GM18519 (cell line): ENCODE measurements at regions not wholly inside any gene's neighbourhood (a gene's known extent, or its start where the extent isn't known, plus 50 kb on each side); places are given as distances from the start of the nearest gene placed in this dataset.
"Not testable (repeated sequence)": the region's sequence is repeated elsewhere in the genome, so short reads cannot be mapped to it uniquely, and the experiment has no call there.

ENCODE experiments used
- ATAC-seq: cut with Tn5 transposase; IDR thresholded peaks from one replicate; pipeline ENCODE4 v1.9.1; 2021; ENCODE audit warnings: mild to moderate bottlenecking, moderate library complexity; ENCODE audit not compliant: unreplicated experiment, low FRiP score

GRCh38 chr3:106068795-106069194 is 200.0 kb upstream of the CBLB start:
- no peak for ATAC-seq

- no peak for ATAC-seq
Observed at GRCh38 chr3:106070187-106070586, 201.4 kb upstream of the CBLB start.

DNA sequence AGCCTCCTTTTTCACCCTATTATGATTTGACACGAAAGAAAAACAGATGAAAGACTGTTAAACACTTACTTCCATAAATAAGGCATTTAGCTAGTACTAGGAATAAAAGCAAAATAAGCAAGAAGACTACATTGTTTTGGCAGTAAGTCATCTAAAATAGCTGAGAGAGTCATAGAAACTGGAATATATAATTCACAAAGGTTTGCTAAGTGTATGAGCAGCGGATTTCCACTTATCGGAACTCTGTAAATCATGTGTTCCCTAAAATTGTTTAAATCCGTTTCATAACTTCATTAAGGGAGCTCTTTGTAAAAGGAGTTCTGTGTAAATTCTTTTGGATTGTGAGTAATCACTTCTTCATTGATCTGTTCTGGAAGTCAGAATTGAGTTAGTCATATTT is 202.5 kb upstream of the CBLB start:
- no peak for ATAC-seq

DNA sequence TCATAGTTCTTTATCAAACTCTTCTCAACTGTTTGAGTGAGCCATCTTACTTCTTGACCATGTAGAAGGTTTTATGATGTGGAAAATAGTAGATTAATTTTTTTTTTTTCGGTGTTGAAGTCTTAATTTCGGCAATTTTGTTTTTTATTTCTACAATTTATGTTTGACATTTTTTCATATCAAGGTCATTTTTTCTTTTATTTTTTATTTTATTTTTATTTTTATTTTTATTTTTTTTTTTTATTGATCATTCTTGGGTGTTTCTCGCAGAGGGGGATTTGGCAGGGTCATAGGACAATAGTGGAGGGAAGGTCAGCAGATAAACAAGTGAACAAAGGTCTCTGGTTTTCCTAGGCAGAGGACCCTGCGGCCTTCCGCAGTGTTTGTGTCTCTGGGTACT is 203.8 kb upstream of the CBLB start:
- not testable (repeated sequence) for ATAC-seq

DNA sequence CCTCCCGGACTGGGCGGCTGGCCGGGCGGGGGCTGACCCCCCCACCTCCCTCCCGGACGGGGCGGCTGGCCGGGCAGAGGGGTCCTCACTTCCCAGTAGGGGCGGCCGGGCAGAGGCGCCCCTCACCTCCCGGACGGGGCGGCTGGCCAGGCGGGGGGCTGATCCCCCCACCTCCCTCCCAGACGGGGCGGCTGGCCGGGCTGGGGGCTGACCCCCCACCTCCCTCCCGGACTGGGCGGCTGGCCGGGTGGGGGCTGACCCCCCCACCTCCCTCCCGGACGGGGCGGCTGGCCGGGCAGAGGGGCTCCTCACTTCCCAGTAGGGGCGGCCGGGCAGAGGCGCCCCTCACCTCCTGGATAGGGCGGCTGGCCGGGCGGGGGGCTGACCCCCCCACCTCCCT is 205.0 kb upstream of the CBLB start:
- ATAC-seq: not testable (repeated sequence)

- not testable (repeated sequence) for ATAC-seq
Observed at GRCh38 chr3:106075731-106076130, 206.9 kb upstream of the CBLB start.

GRCh38 chr3:106078635-106079034 is 209.8 kb upstream of the CBLB start:
- no peak for ATAC-seq

DNA sequence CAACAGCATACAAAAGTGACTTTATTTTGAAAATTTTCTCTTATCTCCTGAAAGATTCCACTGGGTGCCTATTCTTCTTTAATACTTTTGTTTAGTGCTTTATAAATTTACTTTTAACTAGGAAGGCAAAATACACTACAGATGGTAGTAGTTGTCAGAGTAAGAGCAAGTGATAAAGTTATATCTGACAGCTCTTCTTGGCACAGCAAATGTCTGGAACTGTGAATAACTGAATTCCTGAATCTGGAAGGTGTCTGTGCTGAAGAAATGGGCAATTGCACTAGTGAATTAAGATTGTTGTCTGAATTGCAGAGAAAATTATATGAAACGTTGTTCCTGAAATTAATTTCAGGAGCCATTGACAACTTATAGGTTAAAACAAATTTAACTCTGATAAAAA is 213.8 kb upstream of the CBLB start:
- ATAC-seq: no peak

DNA sequence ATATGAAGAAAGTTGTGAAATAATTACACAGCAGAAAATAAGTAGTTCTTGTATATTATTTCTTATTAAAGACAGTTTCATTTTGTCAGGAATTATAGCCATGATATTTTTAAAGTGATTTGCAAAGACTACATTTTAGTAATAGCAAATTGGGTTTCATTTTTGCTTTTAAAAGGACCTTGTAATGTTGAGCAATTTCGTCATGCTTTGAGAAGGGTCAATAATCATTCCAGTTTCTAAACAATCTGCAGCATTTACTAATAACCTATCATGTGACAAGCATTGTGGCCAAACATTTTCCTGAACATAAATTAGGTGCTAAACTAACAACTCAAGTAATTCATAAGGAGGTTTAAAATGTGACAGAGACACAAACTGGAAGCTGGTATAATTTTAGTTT is 214.4 kb upstream of the CBLB start:
- ATAC-seq: no peak

- ATAC-seq: no peak
Observed at GRCh38 chr3:106083854-106084253, 215.0 kb upstream of the CBLB start.

DNA sequence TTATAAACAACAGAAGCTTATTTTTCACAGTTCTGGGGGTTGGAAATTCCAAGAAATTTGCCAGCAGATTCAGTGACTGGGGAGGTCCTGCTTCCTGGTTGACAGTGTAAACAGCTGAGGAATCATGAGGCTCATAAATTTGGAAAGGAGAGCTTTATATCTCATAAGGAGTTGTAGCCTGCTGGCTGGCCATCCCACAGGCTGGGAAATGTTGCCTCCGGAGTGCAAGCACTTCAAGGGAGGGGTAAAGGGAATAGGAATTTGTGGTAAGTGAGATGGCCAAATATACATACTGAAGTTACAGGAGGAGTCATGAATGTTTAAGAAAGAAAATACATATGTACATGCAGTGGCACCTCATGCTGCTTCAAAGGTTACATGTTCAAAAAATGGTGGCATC is 217.2 kb upstream of the CBLB start:
- ATAC-seq: no peak

DNA sequence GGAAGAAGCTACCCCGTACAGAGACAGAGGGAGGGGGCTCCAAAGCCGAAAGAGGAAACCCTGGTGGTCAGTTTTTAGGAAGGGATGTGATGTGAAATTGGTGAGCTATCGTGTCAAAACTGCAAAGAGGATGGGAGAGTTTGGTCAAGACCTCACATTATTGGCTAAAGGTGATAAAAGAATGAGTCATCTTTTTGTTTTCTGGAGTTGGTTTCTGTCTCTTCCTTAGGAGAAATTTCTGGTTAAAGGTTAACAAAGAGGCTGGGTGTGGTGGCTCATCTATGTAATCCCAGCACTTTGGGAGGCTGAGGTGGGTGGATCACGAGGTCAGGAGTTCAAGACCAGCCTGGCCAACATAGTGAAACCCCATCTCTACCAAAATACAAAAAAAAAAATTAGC is 217.8 kb upstream of the CBLB start:
- ATAC-seq: no peak

DNA sequence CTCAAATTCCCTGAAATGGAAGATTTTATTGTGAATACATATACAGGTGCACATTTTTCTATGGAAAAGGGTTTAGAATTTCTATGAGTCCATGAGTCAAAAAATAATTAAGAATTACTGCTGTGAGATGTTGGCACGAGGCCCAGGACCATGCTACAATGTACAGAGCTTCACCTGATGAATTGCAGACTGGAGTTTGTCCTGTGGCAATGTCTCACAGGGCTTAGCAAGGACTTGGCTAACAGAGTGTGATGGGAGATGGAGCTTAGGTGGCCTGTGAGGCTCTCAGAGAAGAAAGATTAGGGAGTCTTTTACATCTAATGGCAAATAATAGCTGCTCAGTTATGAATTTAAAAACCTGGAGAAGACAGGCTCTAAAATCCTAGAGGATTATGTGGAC is 219.5 kb upstream of the CBLB start:
- no peak for ATAC-seq

- no peak for ATAC-seq
Observed at GRCh38 chr3:106088899-106089298, 220.1 kb upstream of the CBLB start.

- no peak for ATAC-seq
Observed at GRCh38 chr3:106089806-106090205, 221.0 kb upstream of the CBLB start.

GRCh38 chr3:106092792-106093191 is 224.0 kb upstream of the CBLB start:
- ATAC-seq: no peak

DNA sequence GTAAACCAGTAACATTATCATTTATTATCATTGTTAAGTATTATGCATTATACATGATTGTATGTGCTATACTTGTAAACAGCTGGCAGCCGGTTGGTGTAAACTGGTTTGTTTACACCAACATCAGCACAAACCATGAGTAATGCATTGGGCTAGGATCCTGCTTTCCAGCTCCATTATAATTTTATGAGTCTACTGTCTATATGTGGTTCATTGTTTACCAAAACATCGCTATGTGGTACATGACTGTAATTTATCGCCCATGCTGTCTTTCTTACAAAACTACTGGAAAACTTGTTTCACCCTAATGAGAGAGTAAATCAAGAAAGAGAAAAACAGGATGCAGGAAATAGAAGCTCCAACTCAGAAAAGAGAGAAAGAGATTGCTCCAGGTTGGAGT is 224.8 kb upstream of the CBLB start:
- no peak for ATAC-seq

DNA sequence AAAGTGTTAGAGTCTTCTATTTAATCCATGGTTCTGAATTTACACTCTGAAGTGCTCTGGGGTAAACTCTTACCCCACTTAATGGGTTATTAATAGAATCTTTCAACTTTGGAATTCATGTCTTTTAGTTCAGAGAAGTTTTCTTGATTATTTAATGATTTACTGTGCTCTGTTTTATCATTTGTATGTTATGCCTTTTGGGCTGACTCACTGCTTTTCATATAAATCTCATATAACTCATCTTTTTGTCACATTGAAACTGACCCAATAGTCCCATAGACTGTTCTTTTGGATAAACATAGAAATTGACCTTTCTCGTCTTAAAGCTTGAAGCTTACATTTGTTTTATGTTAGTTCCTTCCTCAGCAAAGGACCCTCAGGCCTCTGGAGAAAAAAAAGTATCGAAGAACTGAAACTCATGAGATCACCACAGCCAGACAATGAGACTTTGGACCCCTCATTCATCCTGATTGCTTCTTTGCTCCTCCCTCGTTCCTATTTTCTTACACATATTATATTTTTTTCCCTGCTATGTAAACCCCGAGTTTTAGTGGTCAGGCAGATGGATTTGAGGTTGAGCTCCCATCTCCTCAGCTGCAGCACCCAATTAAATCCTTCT is 229.1 kb upstream of the CBLB start:
- no peak for ATAC-seq

DNA sequence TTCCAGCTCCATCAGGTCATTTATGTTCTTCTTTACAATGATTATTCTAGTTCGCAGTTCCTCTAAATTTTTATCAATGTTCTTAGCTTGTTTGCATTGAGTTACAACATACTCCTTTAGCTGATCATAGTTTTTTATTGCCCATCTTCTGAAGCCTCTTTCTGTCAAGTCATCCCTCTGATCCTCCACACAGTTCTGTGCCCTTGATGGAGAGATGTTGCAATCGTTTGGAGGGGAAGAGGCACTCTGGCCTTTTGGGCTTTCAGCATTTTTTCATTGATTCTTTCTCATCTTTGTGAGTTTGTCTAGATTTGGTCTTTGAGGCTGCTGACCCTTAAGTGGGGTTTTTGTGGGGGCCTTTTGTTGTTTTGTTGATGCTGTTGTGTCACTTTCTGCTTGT is 234.6 kb upstream of the CBLB start:
- ATAC-seq: no peak

DNA sequence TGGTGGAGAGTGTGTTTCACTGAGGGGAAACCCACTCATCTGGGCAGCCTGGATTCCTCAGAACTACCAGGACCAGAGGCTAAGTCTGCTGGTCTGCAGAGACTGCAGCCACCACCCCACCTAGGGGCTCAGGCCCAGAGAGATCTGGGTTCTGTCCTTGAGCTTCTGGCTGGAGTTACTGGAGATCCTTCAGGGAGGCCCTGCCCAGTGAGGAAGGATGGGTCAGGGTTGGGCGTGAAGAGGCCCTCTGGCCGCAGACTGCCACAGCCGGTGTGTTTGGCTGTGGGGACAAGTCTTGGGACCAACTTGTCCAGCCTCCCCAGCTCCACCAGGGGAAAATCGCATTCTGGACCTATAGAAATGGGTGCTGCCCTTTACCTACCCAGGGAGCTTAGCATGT is 235.3 kb upstream of the CBLB start:
- no peak for ATAC-seq

DNA sequence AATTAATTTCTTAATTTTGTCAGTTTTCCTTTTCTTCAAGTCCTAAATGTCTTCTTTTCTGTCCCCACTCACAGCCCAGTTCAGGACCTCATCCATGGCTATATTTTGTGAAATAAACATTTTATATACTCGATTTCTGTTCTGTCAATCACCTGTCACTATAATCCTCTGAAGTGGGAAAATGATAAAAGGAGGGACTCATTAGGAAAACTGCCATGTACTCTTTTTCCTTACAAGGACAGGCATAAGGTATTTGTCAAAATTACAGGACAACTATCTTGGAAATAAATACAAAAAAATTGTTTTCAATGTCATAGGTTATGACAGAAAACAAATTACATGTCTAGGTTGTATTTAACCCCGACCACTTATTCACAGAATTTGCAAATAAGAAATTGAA is 240.1 kb upstream of the CBLB start:
- ATAC-seq: no peak

DNA sequence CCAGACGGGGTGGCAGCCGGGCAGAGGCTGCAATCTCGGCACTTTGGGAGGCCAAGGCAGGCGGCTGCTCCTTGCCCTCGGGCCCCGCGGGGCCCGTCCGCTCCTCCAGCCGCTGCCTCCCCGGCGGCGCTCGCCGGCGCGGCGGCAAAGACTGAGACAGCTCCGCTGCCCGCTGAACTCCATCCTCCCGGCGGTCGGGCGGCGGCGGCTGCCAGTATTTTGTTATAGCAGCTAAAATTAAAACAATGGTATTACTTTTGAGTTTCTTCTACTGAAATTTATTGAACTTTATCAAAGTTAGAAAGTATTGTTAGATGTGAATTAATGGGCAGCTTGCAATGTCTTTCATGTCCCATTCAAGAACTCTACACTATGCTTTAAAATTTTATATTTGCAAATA is 243.7 kb upstream of the CBLB start:
- ATAC-seq: not testable (repeated sequence)

DNA sequence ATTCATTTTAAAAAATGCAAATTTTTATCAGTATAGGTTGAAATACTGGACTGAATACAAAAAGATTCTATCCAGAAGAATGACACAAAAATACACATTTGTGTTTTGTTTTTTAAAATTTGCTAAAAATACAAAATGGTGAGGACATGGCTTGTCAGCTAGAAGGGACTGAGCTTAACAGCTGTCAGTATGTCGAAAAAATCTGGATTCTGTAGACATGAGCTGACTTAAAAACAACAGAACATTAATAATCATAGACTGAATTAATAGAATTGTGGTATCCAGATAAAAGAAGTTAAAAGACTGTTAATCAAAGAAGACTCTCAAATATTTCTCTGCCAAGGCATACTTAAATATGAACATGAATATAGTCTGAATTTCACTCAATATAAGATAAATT is 244.9 kb upstream of the CBLB start:
- no peak for ATAC-seq
